ENCODE measurements at regions not wholly inside any gene's neighbourhood (a gene's known extent, or its start where the extent isn't known, plus 50 kb on each side); places are given as distances from the start of the nearest gene placed in this dataset.

DNA sequence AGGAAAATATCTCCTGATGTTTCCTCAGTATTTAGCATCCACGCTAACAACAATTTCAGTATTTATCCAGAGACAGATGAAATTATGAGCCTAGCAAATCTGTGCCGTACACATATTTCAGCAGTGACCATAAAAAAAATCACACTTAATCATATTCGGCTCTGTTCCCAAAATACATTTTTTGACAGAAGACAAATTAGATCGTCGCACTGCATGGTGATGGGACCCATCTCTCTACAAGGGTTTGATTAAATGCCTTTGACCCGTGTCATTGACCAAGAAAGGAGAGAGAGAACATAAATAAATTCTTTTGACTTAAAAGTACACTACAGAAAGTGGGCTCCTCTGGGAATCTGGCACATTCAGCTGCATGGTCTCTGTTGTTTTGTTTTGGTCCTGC, 215.3 kb upstream of the SEMA6D start:
- DNase-seq: no peak

DNA sequence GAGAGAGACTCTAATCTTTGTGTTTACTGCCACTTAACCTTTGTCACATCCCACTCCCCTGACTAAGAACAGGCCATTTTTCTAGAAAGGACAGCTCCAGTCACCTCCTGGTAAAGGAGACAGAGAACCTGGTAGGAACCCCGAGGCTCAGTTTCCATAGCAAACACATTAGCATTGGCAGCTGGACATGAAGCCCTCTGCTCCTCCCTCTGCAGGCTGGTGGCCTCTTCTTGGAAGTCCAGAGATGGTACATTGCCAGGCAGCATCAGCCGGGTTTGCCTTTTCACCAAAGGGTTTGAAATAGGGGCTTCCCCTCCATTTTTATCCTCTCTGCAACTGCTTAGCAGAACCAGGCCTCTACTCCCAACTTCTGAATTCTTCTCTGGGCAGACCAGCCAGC, 213.4 kb upstream of the SEMA6D start:
- DNase-seq: no peak

DNA sequence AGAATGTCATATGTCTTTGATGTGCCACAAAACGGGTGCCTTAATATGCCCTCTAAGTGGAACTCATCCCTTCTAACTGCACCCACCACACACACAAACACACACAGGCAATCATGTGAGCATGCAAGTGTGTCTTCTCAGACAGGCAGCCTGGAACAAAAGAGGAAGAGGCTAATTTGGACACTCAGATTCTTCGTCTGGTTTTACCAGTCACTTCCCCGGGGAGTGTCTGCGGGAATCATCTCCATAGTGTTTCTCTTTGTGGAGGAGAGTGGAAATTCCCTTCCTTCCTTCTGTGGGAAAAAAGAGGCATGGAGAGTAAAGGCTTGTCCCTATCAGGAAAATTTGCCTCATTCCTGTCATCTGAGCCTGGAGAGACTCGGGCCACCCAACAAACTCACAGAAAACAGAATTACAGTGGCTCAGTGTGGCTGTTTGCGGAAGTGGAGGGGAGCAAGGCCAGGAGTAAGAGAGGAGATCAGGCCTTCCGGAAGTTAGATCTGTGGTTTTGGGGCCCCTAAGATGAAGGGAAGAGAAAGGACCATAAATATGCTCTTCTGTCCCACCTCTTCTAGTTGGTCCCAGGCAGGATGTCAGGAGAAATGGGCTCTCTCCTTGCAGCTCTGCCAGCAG, 212.6 kb upstream of the SEMA6D start:
- no peak for DNase-seq

DNA sequence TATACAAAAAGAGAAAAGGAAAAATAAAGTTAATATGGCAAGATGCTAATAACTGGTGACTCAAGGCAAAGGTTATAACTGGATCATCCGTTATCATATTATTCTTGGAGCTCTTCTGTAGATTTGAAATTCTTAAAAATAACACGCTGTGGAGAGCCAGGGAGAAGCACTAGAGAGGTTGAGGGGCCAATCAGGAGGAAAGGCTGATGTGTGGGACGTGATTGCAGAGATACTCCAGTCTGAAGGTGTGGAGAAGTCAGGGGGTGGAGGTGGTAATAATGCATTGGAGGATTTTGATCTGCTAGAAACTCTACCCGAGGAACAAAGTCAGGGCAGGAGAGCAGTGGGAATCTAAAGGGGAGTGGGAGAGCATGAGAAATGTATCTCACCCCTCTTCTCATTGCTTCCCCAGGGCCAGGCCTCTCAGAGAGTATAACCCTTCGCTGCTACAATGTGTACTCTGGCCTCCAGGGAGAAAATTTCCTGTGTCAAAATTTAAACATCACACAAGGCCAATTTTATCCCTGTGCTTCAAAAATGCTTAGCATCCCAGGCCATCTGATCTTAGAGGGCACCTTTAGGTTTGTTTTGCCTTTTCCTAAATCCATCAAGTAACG, 211.5 kb upstream of the SEMA6D start:
- DNase-seq: no peak

DNA sequence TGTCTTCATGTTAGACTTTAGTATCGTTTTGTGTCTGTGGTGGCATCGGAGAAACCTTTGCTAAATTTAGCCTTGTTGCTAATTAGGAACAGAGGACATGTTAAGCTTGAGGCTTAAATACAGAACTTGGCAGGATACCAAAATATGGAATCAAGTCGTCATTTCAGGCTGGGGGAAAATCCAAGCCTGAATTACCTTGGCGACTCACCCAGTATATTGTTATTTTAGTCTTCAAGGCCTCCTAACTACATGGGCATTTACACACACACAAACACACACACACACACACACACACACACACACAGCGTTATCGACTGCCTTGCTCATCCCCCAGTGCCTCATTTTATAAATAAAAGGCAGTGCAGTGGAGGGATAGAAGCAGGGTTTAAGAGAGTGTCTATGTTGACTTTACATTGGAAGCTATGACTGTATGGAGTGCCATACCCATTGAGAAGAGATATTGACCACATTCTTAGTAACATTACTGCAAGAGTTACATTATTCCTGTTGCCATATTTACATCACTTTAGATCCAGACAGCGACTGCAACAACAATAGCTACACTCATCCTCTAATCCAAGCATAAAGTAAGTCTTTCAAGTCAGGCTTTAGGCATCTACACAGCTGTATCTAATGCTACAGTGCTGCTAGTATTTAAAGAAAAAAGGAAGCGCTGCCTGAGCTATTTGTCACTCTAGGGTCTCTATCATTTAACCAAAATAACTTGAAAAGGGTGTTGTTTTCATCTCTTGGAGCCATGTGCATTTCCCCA, 210.8 kb upstream of the SEMA6D start:
- peak; percentile 15 for DNase-seq

DNA sequence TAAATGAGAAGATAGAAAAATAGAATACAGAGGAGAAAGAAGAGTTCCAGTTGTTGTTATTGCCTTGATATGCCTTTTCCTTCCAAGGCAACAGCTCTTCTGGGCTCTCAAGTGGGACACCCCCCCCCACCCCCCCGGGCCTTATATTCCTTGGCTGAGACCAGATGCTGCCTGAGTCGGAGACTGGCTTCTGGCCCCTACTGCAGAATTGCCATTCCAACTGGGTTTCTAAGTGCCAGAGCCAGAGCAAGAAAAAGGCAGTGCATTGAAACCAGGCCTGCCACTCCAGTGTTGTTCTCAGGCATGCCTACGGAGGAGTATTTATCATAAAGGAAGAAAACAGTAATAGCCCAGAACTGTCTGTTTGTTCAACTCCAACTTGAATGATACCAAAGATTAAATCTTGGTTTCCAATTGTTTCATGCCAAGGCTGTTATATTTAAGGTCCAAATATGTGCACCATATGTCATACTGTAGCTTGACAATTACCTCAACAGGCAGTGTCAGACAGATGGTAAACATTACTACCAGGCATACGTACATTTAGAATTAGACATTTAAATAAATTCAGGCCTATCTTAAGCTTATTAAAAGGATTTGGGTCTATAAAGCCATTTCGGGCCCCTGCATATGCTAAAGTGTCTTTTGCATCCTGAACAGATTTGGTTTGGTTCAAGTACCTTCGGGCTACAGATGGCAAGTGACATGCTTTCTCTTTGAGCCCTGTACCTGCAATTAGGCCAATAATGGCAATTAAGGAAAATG, 209.9 kb upstream of the SEMA6D start:
- DNase-seq: no peak

DNA sequence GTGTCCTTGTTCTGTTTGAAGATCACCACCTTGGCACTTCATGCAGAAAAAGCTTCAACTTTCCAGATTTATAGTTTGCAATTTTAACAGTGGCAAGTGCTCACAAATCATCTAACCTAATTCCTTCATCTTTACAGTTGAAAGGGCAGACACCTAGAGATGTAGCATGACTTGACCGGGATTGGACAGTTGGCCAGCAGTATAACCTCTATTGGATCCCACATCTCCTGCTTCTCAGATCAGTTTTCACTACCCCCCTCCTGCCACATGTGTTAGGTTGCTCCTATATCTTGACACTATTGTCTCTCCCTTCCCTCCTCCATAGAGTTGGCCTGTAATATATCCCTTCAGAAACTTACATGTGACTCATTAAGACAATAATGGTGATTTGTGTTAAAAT, 206.0 kb upstream of the SEMA6D start:
- DNase-seq: no peak

DNA sequence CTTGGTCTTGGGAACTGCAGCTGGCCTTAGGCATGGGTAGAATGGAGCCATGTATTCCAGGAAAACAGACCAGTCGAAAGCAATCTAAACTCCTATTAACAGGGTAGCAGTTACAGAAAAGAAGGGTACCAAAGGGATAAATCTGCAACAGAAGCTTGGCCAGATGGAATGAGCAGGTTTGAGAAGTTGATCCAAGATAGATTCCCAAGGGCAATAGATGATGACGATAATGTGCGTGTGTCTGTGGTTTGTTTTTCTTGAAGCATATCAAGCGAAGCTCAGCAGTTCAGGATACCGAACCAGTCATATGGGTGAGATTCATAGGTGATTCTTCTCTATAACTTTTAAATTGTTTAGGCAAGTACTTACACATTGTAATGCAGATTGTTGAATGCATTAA, 203.8 kb upstream of the SEMA6D start:
- DNase-seq: no peak

DNA sequence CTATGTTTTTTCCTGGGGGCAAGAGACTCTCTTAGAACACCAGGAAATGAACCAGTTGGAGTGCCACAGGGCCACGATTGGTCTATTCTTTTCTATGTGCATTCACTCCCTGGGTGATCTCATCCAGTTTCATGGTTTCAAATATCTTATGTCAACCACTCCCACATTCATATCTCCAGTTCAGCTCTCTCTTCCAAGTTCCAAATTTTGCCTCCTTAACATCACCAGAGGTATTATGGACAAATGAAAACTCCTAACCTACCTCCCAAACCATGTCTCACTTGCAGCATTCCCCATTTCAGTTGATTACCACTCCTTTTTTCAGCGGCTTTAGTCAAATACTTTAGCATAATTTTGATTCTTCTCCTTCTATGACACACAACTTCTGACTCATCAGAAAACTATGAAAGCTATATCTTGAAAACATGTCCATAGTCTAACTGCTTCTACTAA, 203.1 kb upstream of the SEMA6D start:
- DNase-seq: no peak

DNA sequence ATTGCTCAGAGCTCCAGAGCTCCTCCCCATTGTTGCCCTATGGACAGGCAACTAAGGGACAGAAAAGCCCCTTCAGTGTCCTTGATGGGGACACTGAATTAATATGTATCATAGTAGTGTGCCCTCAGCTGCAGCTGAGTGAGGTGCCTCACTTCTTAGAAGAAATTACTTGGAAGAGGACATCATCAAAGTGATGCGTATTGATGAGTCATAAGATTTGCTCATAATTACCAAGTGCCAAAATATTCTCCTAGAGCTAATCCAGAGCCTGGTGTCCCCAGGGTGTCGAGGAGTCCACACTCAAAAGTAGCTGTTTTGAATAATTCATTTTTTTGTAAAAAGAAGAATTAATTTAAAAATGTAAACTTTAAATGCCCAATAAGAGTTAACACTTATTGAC, 200.7 kb upstream of the SEMA6D start:
- DNase-seq: no peak

DNA sequence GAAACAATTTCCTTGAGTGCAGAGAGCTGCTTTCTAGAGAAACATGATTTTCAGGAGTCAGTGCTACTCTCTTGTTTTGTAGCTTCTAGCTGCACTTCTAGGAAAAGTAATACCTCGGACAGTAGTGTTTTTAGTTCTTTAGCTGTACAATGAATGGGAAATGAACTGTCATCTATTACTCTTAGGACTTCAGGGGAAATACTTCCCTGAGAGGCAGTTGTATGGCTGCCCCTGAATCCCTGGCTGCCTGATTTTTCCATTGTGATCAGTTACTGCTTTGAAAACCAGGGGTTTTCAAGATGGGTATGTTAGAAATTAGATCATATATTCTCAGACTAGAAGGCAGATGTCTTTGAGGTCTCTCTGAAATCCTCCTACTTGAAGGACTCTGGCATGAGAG, 200.3 kb upstream of the SEMA6D start:
- DNase-seq: no peak

DNA sequence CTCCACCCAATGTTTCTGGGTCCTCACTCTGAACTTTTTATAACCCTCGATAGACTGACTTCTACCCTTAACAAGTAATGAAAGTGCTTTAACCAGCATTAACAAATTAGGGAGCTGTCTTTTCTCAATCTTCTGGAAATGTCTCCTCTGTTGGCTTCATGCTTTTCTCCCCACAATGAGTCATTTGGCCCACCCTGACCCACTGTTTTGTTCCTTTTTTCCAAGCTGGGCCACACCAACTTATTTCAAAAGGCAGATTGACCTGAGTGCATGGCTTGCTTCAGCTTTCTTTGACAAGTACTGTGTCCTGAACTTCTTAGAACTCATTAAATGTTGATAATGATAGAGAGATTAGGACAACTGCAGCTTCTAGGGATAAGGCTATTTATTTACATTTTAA, 199.6 kb upstream of the SEMA6D start:
- DNase-seq: no peak

DNA sequence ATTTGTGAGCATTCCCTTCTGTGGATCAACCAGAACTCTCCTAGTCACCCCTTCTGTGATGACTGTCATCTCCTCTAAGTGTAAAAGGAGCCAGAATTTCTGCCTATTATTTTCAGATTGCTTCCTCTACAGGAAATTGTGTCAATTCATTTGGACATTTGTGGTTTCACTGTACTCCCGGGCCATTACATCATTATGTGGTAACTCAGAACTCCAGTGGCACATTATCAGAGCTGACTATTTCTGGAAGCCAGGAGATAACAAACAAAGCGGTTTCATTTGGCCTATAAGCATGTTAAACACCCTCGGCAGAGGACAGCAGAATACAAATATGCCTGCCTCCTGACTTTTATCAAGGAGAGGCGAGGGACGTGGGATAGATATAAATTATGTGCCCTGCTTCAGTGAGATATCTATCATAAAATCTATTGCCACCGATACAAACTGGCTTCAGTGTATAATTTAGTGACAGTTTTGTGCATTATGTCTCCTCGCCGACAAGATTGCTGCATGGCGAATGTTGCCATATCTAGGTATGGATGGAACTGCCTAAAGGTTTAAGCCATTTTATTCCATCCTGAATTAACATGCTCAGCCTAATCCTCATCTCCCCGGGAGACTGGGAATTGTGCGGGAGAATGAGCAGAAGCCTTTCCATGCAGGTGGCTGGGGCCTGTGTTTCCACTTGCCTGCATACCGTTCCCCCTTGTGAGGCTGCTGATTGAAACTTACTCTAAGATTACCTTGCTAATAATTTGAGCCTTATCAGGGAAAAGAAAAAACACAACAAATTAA, 193.4 kb upstream of the SEMA6D start:
- no peak for DNase-seq

DNA sequence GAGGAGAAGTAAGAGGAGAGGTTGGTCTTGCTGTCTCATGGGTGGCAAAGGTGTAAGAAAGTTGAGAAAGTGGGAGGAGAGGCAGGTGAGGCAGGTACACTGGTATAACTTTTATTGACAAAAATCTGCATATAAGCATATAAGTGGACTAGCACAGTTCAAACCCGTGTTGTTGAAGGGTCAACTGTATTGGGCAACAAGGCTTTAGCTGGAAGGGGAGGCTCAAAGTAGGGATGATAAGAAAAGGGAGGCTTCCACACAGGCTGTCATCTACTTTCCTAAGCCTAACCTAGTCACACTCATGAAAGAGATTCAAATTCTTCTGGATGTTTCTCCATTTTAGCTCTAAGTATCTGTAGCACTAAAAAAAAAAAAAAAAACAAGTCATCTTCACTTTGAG, 188.1 kb upstream of the SEMA6D start:
- no peak for DNase-seq

DNA sequence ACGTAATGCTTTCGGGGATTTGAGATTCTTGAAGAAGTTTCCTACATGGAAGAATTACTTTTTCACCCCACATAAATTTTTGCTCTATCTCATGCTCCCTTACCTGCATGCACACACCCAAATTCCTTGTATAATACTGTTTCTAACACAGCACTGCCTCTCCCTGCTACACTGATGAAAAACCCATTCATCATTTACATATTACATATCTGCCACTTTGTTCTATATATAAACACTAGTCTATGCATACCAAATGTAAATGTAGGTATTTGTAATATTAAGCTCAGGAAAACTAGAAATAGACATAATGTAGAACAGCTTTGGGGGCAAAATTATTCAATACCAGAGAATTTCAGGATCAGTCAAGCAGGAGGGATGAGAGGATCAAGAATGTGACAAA, 182.6 kb upstream of the SEMA6D start:
- no peak for DNase-seq

DNA sequence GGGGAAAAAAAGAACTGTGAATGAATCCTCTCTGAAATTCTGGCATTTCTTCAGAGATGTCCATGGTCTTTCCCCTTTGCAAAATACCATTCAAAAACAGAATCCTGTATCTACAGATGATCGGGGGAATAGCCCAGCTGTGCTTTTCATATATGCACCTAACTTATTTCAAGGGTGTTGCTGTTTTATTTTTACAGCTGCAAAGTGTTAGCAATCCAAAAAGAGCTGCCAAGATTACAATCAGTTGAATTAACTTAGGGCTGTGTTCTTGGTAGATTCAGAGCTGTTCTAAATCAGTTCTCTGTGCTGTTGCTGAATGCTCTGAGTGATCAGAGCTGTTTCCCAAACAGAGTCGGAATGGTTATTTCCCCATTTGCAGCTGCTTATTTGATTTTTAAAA, 175.7 kb upstream of the SEMA6D start:
- no peak for DNase-seq

DNA sequence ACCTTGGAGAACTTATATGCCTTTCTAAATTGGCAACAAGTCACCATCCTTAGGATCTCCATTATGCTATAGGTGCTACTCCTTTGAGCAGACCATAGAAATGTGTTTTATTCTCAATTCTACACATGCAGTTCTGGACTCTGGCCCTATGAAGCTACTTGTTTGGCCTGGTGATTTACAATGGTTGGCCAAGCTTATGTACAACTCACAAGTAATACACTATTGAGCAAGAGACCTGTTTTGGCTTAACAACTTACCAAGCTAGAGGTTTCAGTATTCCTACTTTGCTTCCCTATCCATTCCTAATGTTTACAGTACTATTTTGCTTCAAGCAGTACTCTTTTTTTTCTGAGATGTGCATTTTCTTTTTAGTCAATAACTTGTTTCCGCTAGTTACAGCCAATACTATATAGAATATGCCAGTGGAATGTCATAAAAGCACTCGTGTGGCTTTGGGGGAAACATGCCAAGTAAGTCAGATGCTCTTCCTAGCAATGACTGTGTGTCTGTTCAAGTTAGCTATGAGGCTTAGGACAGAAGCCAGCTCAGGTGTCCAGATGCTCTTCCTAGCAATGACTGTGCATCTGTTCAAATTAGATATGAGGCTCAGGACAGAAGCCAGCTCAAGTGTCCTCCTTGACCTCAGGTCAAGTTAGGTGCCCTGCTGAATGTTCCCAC, 174.9 kb upstream of the SEMA6D start:
- no peak for DNase-seq

DNA sequence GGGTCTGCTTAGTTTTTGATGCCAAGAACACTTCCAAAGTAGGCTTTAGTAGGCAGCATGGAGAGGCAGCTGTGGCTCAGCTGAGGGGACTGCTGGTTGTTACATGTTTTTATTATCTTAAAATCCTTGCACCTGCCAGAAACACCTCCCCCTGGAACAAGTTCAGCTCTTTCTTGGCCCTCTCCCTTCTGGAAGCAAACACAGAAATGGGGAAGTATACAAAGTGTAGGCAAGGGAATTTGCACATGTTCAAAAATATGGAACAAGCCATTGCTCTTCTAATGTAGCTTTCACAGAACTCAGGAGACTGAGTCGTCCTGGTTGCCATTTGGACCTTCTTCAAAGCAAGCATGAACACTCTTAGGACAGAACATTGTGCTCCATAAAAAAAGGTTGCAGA, 169.1 kb upstream of the SEMA6D start:
- DNase-seq: no peak

DNA sequence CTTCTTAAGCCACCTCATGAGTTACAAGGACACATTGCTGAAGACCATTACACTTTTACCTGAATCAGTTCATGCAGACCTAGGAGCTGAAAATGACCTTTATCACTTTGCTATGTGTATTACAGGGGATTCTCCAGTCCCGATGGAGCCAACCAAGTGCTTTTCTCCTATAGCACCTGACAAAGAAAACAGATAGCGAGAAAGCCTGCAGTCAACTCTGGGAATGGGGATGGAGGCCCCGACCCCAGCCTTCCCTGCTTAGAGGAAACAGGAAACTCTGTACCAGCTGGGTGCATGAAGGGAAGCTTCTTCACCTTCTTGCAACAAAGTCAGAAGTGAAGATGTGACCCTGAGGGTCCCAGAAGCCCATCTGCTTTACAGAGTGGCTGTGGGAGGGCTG, 168.3 kb upstream of the SEMA6D start:
- no peak for DNase-seq

DNA sequence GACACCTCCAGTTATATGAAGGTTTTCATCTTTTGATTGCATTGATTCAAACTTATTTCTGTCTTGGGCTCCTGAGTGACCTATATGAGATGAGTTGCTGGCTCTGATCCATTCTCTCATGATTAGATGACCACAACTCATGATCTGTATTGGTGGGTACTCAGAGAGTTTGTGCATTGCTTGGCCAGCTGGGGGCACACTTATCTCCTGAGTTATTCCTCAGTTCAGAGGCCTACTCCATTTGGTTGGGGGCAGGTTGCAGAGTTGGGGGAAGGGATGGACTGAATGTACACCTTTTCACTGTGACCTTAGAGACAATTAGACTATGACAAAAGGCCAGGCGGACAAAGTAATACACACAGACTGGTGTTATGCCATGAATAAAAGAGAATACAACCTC, 166.2 kb upstream of the SEMA6D start:
- no peak for DNase-seq

DNA sequence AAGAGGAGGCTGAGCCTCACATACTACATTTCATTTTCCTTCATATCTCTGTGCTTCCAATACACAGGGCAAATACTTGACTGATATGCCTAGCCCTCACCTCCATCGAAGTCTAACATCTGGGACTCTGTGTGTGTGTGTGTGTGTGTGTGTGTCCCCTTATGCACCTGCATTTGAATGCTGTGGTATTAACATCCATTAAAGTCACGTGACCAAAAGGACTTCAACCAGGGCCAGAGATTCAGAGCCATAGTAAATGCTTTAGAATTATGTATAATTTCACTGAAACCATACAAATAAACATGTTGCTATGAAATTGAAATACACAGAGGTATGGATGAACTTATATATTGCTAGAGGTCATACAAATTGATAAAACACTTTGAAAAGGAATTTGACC, 165.8 kb upstream of the SEMA6D start:
- no peak for DNase-seq

DNA sequence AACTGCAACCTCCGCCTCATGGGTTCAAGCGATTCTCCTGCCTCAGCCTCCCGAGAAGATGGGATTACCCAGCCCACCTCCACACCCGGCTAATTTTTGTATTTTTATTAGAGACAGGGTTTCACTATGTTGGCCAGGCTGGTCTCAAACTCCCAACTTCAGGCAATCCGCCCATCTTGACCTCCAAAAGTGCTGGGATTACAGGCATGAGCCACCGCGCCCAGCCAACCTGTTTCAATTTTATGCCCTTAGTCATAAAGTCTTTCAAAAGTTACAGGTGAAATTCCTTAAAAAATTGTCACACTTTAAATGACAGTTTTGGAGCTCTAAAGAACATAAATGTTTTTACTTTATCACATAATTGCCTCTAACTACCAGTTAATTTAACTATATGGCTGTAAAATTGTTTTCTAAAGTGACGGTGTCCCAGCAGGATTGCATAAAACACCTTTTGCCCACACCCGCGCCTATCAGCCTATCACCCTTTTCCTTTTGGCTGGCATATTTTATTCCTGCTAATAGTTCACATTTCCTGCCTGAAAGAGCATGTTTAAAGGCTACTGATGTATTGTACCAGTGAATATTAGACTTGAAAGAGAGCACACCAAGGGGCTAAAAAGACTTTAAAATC, 164.2 kb upstream of the SEMA6D start:
- no peak for DNase-seq

Measured in SHP77 treated with DMSO at 0.1 percent for 48 hours (cell line).